ENCODE measurements at regions not wholly inside any gene's neighbourhood (a gene's known extent, or its start where the extent isn't known, plus 50 kb on each side); places are given as distances from the start of the nearest gene placed in this dataset.

GRCh38 chr2:189254268-189254883 lies 74.8 kb upstream of the COL5A2 start:
- H3K36me3 Mint-ChIP-seq (ENCODE audit: insufficient read depth in 2 of 2) = peaks cover 0 to 2% of the 10 kb centered on the region in 2 donors
- no peak overlapping the region for H3K27ac Mint-ChIP-seq
- no peak for DNase-seq
- peak in 1 of 2 donors; percentile 50 for ATAC-seq (replicated peaks in 1 of 2)
- no peak overlapping the region for H3K4me3 Mint-ChIP-seq
- H3K9me3 Mint-ChIP-seq = no peaks in the 10 kb centered on the region
- peaks cover 30% of the 10 kb centered on the region for H3K4me1 Mint-ChIP-seq (ENCODE audit: low read depth)
- no peaks in the 10 kb centered on the region for H3K27me3 Mint-ChIP-seq (ENCODE audit: low read depth)

- no peak for DNase-seq
- Mint-ChIP-seq H3K36me3 (ENCODE audit: insufficient read depth in 2 of 2) (peaks cover 0 to 2% of the 10 kb centered on the region in 2 donors), H3K9me3 (no peaks in the 10 kb centered on the region), H3K4me1 (ENCODE audit: low read depth) (peaks cover 36% of the 10 kb centered on the region), H3K4me3 (peak overlapping the region in 1 of 2 donors; percentile 16), H3K27me3 (ENCODE audit: low read depth) (no peaks in the 10 kb centered on the region), H3K27ac (peak overlapping the region; percentile 32)
- peak in 1 of 2 donors; percentile 59 for ATAC-seq (replicated peaks in 1 of 2)
Measured at GRCh38 chr2:189255711-189256110, 76.2 kb upstream of the COL5A2 start.

GRCh38 chr2:189258616-189259365 lies 79.2 kb upstream of the COL5A2 start:
- no peak for ATAC-seq (replicated peaks in 1 of 2)

GRCh38 chr2:189260361-189260814 lies 80.8 kb upstream of the COL5A2 start:
- H3K4me3 Mint-ChIP-seq = no peak overlapping the region
- DNase-seq = no peak
- H3K27ac Mint-ChIP-seq = no peak overlapping the region
- no peaks in the 10 kb centered on the region for H3K36me3 Mint-ChIP-seq (ENCODE audit: insufficient read depth in 2 of 2)
- H3K9me3 Mint-ChIP-seq = peaks cover 1% of the 10 kb centered on the region in 2 donors
- no peak for ATAC-seq (replicated peaks in 1 of 2)
- no peaks in the 10 kb centered on the region for H3K27me3 Mint-ChIP-seq (ENCODE audit: low read depth)
- peaks cover 31% of the 10 kb centered on the region for H3K4me1 Mint-ChIP-seq (ENCODE audit: low read depth)

More at GRCh38 chr2:189258616-189259365, 79.2 kb upstream of the COL5A2 start:
- Mint-ChIP-seq H3K4me3 (no peak overlapping the region), H3K27ac (no peak overlapping the region), H3K4me1 (ENCODE audit: low read depth) (peaks cover 45% of the 10 kb centered on the region), H3K27me3 (ENCODE audit: low read depth) (no peaks in the 10 kb centered on the region), H3K36me3 (ENCODE audit: insufficient read depth in 2 of 2) (no peaks in the 10 kb centered on the region), H3K9me3 (peaks cover 0 to 1% of the 10 kb centered on the region in 2 donors)
- DNase-seq = no peak

- peaks cover 2 to 3% of the 10 kb centered on the region in 2 donors for H3K9me3 Mint-ChIP-seq
- no peak overlapping the region for H3K4me3 Mint-ChIP-seq
- H3K4me1 Mint-ChIP-seq (ENCODE audit: low read depth) = peaks cover 22% of the 10 kb centered on the region
- no peaks in the 10 kb centered on the region for H3K27me3 Mint-ChIP-seq (ENCODE audit: low read depth)
- no peak for ATAC-seq (replicated peaks in 1 of 2)
- no peak for DNase-seq
- H3K27ac Mint-ChIP-seq = no peak overlapping the region
- H3K36me3 Mint-ChIP-seq (ENCODE audit: insufficient read depth in 2 of 2) = no peaks in the 10 kb centered on the region
Measured at GRCh38 chr2:189261431-189261841, 81.9 kb upstream of the COL5A2 start.

- peaks cover 18% of the 10 kb centered on the region for H3K4me1 Mint-ChIP-seq (ENCODE audit: low read depth)
- no peaks in the 10 kb centered on the region for H3K27me3 Mint-ChIP-seq (ENCODE audit: low read depth)
- H3K9me3 Mint-ChIP-seq = peaks cover 2 to 3% of the 10 kb centered on the region in 2 donors
- ATAC-seq (replicated peaks in 1 of 2) (no peak), DNase-seq (no peak)
- H3K27ac Mint-ChIP-seq = no peak overlapping the region
- H3K36me3 Mint-ChIP-seq (ENCODE audit: insufficient read depth in 2 of 2) = no peaks in the 10 kb centered on the region
- H3K4me3 Mint-ChIP-seq = no peak overlapping the region
Measured at GRCh38 chr2:189261916-189262315, 82.4 kb upstream of the COL5A2 start.

- no peak for ATAC-seq (replicated peaks in 1 of 2)
Measured at GRCh38 chr2:189265696-189266320, 86.2 kb upstream of the COL5A2 start.

GRCh38 chr2:189267491-189267890 lies 87.9 kb upstream of the COL5A2 start:
- Mint-ChIP-seq H3K27ac (no peak overlapping the region), H3K36me3 (ENCODE audit: insufficient read depth in 2 of 2) (peaks cover 4 to 10% of the 10 kb centered on the region in 2 donors), H3K4me3 (no peak overlapping the region), H3K27me3 (ENCODE audit: low read depth) (no peaks in the 10 kb centered on the region), H3K4me1 (ENCODE audit: low read depth) (no peaks in the 10 kb centered on the region), H3K9me3 (peaks cover 12 to 16% of the 10 kb centered on the region in 2 donors)
- DNase-seq (no peak), ATAC-seq (replicated peaks in 1 of 2) (no peak)

More at GRCh38 chr2:189265696-189266320, 86.2 kb upstream of the COL5A2 start:
- no peak overlapping the region for H3K27ac Mint-ChIP-seq
- H3K36me3 Mint-ChIP-seq (ENCODE audit: insufficient read depth in 2 of 2) = peaks cover 4 to 7% of the 10 kb centered on the region in 2 donors
- no peaks in the 10 kb centered on the region for H3K27me3 Mint-ChIP-seq (ENCODE audit: low read depth)
- DNase-seq = no peak
- H3K4me3 Mint-ChIP-seq = no peak overlapping the region
- H3K9me3 Mint-ChIP-seq = peaks cover 11 to 12% of the 10 kb centered on the region in 2 donors
- peaks cover 12% of the 10 kb centered on the region for H3K4me1 Mint-ChIP-seq (ENCODE audit: low read depth)

GRCh38 chr2:189267925-189268579 lies 88.5 kb upstream of the COL5A2 start:
- no peak overlapping the region for H3K27ac Mint-ChIP-seq
- DNase-seq (no peak), ATAC-seq (replicated peaks in 1 of 2) (no peak)
- H3K27me3 Mint-ChIP-seq (ENCODE audit: low read depth) = no peaks in the 10 kb centered on the region
- no peak overlapping the region for H3K4me3 Mint-ChIP-seq
- H3K36me3 Mint-ChIP-seq (ENCODE audit: insufficient read depth in 2 of 2) = peaks cover 4 to 10% of the 10 kb centered on the region in 2 donors
- no peaks in the 10 kb centered on the region for H3K4me1 Mint-ChIP-seq (ENCODE audit: low read depth)
- peaks cover 12 to 16% of the 10 kb centered on the region in 2 donors for H3K9me3 Mint-ChIP-seq

GRCh38 chr2:189268763-189269162 lies 89.2 kb upstream of the COL5A2 start:
- DNase-seq (no peak), ATAC-seq (replicated peaks in 1 of 2) (no peak)
- no peak overlapping the region for H3K4me3 Mint-ChIP-seq
- peaks cover 12 to 16% of the 10 kb centered on the region in 2 donors for H3K9me3 Mint-ChIP-seq
- no peaks in the 10 kb centered on the region for H3K27me3 Mint-ChIP-seq (ENCODE audit: low read depth)
- no peak overlapping the region for H3K27ac Mint-ChIP-seq
- no peaks in the 10 kb centered on the region for H3K4me1 Mint-ChIP-seq (ENCODE audit: low read depth)
- peaks cover 4 to 10% of the 10 kb centered on the region in 2 donors for H3K36me3 Mint-ChIP-seq (ENCODE audit: insufficient read depth in 2 of 2)

- Mint-ChIP-seq H3K4me3 (no peak overlapping the region), H3K27ac (no peak overlapping the region), H3K27me3 (ENCODE audit: low read depth) (no peaks in the 10 kb centered on the region), H3K9me3 (peaks cover 10 to 14% of the 10 kb centered on the region in 2 donors), H3K4me1 (ENCODE audit: low read depth) (no peaks in the 10 kb centered on the region), H3K36me3 (ENCODE audit: insufficient read depth in 2 of 2) (peaks cover 4 to 10% of the 10 kb centered on the region in 2 donors)
- DNase-seq (no peak), ATAC-seq (replicated peaks in 1 of 2) (no peak)
Measured at GRCh38 chr2:189273734-189274133, 94.2 kb upstream of the COL5A2 start.

- peaks cover 10 to 13% of the 10 kb centered on the region in 2 donors for H3K9me3 Mint-ChIP-seq
- no peaks in the 10 kb centered on the region for H3K27me3 Mint-ChIP-seq (ENCODE audit: low read depth)
- H3K36me3 Mint-ChIP-seq (ENCODE audit: insufficient read depth in 2 of 2) = peaks cover 4 to 10% of the 10 kb centered on the region in 2 donors
- no peaks in the 10 kb centered on the region for H3K4me1 Mint-ChIP-seq (ENCODE audit: low read depth)
- H3K27ac Mint-ChIP-seq = no peak overlapping the region
- H3K4me3 Mint-ChIP-seq = no peak overlapping the region
- ATAC-seq (replicated peaks in 1 of 2) = no peak
- DNase-seq = no peak
Measured at GRCh38 chr2:189274361-189274760, 94.8 kb upstream of the COL5A2 start.

GRCh38 chr2:189276277-189276676 lies 96.7 kb upstream of the COL5A2 start:
- H3K4me1 Mint-ChIP-seq (ENCODE audit: low read depth) = no peaks in the 10 kb centered on the region
- DNase-seq (no peak), ATAC-seq (replicated peaks in 1 of 2) (no peak)
- no peak overlapping the region for H3K27ac Mint-ChIP-seq
- no peaks in the 10 kb centered on the region for H3K27me3 Mint-ChIP-seq (ENCODE audit: low read depth)
- H3K9me3 Mint-ChIP-seq = peaks cover 0 to 4% of the 10 kb centered on the region in 2 donors
- no peak overlapping the region for H3K4me3 Mint-ChIP-seq
- H3K36me3 Mint-ChIP-seq (ENCODE audit: insufficient read depth in 2 of 2) = no peaks in the 10 kb centered on the region

Data from activated T-cell treated with anti-CD3 and anti-CD28 coated beads, Interleukin-2, amount 50 U/mL, for 72 hours (primary cell).